Astrocyte of the cerebellum (primary cell): ENCODE measurements at regions not wholly inside any gene's neighbourhood (a gene's known extent, or its start where the extent isn't known, plus 50 kb on each side); places are given as distances from the start of the nearest gene placed in this dataset.

Experiments
- DNase-seq: peaks from one replicate; pipeline ENCODE4 v3.0.0-alpha.2; 2011; ENCODE audit warnings: low read depth
- H3K4me3 ChIP-seq: 2 replicates; pipeline ENCODE4 v1.5.1; 2011; ENCODE audit warnings: mild to moderate bottlenecking, low read depth, low read length, moderate library complexity
- CTCF ChIP-seq: IDR thresholded peaks from 2 replicates; pipeline ENCODE4 v1.5.1; 2012; ENCODE audit warnings: low read length, low read depth, moderate library complexity, mild to moderate bottlenecking; ENCODE audit errors: missing control alignments
- in situ Hi-C: cut with HindIII; loops from 2 replicates; pipeline ENCODE4 v1.10.0; 2017; ENCODE audit warnings: low sequenced_read_pairs

DNA sequence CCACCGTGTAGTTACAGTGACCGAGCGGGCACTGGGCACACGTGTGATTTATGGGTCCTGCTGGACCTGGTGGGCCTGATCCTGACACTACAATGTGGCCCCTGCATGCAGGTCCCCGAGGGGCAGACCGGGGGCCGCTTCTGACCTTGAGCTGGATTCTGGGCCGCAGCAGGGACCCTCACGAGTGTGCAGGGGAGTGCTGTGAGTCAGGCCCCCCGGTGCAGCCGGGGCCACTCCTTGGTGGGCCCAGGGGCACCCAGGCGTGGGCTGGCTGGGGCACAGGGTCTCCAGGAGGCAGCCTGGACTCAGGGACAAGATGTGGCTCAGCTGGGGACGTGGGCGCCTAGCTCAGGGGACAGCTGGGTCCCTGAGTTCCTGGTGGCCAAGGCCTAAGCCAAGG, 77.5 kb upstream of the TTC34 start:
- H3K4me3 ChIP-seq = no peak overlapping the region
- in situ Hi-C loops = no loop called here
- no peak for TF ChIP-seq CTCF
- DNase-seq = no peak

DNA sequence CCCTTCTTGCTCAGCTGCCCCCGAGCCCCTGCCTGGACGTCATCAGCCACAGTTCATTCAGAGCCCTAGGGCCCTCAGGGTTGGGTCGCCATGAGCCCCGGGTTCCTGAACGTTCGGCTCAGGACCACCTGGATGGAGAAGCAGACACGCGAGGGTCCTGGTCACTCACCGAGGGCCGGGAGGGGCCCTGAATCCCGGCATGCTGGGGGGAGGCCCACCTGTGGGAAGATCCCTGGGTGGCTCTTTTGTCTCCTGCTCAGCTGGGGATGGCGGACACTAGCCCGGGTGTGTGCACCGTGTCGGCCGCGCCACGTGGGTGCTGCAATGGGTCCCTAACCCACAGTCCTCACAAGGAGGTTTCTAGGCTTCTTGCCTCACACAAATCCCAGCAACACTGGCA, 78.1 kb upstream of the TTC34 start:
- no peak overlapping the region for H3K4me3 ChIP-seq
- no peak for DNase-seq
- in situ Hi-C loops = no loop called here
- TF ChIP-seq CTCF = no peak

- in situ Hi-C loops = no loop called here
- no peak overlapping the region for H3K4me3 ChIP-seq
- no peak for TF ChIP-seq CTCF
- DNase-seq = no peak
Observed at GRCh38 chr1:2880086-2880485, 78.6 kb upstream of the TTC34 start.

GRCh38 chr1:2880812-2881295, 79.4 kb upstream of the TTC34 start:
- in situ Hi-C loops = no loop called here
- H3K4me3 ChIP-seq = no peak overlapping the region
- DNase-seq = no peak
- no peak for TF ChIP-seq CTCF

DNA sequence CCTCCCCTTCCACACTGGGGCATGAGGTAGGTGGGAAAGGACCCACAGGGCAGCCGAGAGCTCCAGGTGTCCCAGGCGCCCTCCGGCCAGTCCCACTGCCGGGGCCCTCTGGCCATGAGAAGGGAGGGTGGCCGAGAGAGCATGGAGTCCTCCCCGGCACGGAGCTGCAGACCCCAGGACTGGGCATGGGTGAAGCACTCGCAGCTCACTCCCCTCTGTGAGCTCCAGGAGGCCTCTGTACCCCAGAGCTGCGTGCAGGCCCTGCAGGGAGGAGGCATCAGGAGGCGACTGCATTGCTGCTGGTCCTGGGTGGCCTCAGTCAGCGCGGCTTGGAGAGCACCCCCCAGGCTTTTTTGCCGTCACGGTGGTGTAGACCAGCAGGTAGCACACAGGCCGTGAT, 80.1 kb upstream of the TTC34 start:
- DNase-seq = no peak
- no peak overlapping the region for H3K4me3 ChIP-seq
- no peak for TF ChIP-seq CTCF
- in situ Hi-C loops = no loop called here

DNA sequence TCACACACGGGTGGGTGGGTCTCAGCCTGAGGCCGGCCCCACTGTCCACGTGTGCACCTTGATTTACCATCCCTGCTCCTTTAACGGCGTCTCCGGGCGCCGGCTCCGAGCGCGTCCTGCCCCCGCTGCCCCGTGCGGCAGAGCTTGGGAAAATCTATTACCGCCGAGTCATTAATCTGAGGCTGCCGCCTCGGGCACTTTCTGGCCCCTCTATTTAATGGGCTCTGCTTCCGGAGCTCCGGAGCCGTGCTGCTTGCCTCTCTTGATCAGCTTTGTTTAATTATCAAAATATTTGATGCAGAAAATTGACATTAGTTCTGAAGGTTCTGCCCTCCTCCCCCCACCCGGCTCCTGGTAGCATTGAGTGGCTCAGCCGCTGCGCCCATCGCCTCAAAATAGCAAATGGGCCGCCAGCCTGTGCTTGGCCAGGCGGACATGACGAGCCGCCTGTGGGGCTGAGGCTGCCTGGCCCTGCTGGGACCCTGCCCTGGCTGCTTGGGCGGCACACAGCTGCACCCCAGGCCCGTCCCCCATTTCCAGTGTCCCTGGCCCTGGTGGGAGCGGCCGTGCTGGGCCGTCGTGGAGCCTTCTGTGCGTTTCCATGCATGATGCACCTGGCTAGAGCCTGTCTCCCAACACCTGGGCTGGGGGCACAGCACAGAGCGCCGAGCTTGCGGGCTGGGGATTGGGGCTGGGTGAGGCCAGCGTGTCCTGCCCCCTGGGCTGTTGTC, 81.6 kb upstream of the TTC34 start:
- H3K4me3 ChIP-seq = no peak overlapping the region
- in situ Hi-C loops = no loop called here
- DNase-seq = no peak
- no peak for TF ChIP-seq CTCF

DNA sequence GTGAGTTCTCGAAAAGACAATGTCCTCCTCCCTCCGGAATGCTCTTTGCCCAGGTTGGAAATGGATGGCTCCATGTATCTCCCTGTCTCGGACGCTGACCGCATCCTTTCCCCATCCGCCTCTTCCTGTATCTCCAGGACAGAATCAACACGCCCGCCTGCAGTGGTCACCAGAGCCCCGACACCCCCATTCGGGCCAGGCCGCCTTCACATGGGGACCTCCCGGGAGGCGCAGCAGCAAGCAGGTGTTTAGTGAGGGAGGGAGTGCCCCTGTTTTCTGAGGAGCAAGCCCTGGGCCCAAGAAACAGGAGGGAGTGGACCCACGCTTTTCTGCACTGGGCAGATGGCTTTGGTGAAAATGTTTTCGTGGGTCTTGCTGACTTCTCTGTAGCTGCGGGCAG, 83.5 kb upstream of the TTC34 start:
- TF ChIP-seq CTCF = no peak
- no peak for DNase-seq
- no peak overlapping the region for H3K4me3 ChIP-seq
- in situ Hi-C loops = no loop called here
